ENCODE measurements at regions not wholly inside any gene's neighbourhood (a gene's known extent, or its start where the extent isn't known, plus 50 kb on each side); places are given as distances from the start of the nearest gene placed in this dataset.
A peak's percentile ranks its signal among the peaks of the same experiment; 100 is the strongest.
"Not testable (repeated sequence)": the region's sequence is repeated elsewhere in the genome, so short reads cannot be mapped to it uniquely, and the experiment has no call there.

DNA sequence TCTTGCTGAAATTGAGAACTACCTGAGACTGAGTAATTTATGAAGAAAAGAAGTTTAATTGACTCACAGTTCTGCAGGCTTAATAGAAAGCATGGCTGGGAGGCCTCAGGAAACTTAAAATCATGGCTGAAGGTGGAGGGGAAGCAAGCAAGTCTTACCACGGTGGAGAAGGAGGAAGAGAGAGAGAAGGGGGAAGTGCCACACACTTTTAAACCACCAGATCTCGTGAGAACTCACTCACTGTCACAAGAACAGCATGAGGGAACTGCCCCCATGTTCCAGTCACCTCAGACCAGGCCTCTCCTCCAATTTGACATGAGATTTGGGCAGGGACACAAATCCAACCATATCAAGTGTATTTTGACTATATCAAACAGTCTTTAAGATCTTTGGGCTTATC lies 668.3 kb downstream of the SLCO4C1 start:
- H2AK5ac ChIP-seq (ENCODE audit: low read depth, low read length); H3K9ac ChIP-seq (ENCODE audit: low read depth, low read length, poor library complexity); H3K27ac ChIP-seq (replicated peaks; ENCODE audit: low read length); H2BK120ac ChIP-seq (ENCODE audit: low read depth, low read length); H3K79me1 ChIP-seq (ENCODE audit: low read depth, low read length); H3K4ac ChIP-seq (ENCODE audit: low read length); H4K8ac ChIP-seq (ENCODE audit: low read depth, low read length); H2BK5ac ChIP-seq (ENCODE audit: low read length); DNase-seq (ENCODE audit: low spot score); H4K91ac ChIP-seq (ENCODE audit: low read depth, low read length, poor library complexity); H3K14ac ChIP-seq (ENCODE audit: low read length); H3K36me3 ChIP-seq (replicated peaks in 1 of 2; ENCODE audit: control insufficient read depth in 2 of 2, insufficient read depth in 2 of 2, low read length in 2 of 2); H3K4me2 ChIP-seq (ENCODE audit: insufficient read depth, low read length, poor library complexity, severe bottlenecking); H3K4me1 ChIP-seq (ENCODE audit: control insufficient read depth in 2 of 2, insufficient read depth in 1 of 2, low read depth in 1 of 2, low read length in 2 of 2); H2BK12ac ChIP-seq (ENCODE audit: low read length); H3K27me3 ChIP-seq (ENCODE audit: control insufficient read depth in 3 of 3, insufficient read depth in 3 of 3, low read depth in 1 of 3, low read length in 3 of 3); H3K4me3 ChIP-seq (ENCODE audit: low read length in 2 of 2); H3K18ac ChIP-seq (ENCODE audit: low read length); H2BK15ac ChIP-seq (ENCODE audit: low read length); H3K23ac ChIP-seq (ENCODE audit: low read depth, low read length, poor library complexity): not testable (repeated sequence)
- WGBS, 2 donors (ENCODE audit: extremely low coverage in 2 of 2, insufficient read length in 2 of 2, insufficient replicate concordance in 1 of 2): no CpG with 5 or more reads among the region's 2 CpGs
- peaks cover 3 to 12% of the 10 kb centered on the region in 2 donors for H3K9me3 ChIP-seq (replicated peaks in 1 of 2; ENCODE audit: control insufficient read depth in 2 of 2, insufficient read depth in 1 of 2, low read depth in 1 of 2, low read length in 2 of 2)
- H2AFZ ChIP-seq (ENCODE audit: low read length): peak overlapping the region; percentile 37

DNA sequence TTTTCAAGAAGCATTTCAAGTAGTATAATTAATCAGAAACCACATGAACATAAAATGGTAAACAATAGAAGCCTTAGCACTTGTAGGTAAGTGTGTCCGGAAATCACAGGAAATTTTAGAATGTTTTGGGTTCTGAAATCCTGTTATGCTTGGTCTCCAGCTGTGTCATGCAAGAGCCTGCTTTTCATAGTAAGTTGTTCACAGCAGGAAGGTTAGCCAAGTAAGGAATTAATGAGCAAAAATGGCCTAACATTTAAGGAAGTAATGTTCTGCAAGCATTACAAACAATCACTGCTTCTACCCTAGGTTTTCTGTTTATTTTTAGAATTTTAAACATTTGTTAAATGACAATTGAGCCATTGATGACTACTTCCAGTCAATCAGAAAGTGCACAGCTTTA lies 669.5 kb downstream of the SLCO4C1 start:
- Histone ChIP-seq H2BK5ac (ENCODE audit: low read length) (no peak overlapping the region), H2BK12ac (ENCODE audit: low read length) (no peak overlapping the region), H2AFZ (ENCODE audit: low read length) (peak overlapping the region; percentile 10), H4K8ac (ENCODE audit: low read depth, low read length) (no peak overlapping the region), H3K9me3 (replicated peaks in 1 of 2; ENCODE audit: control insufficient read depth in 2 of 2, insufficient read depth in 1 of 2, low read depth in 1 of 2, low read length in 2 of 2) (peaks cover 0 to under 1% of the 10 kb centered on the region in 2 donors), H3K4me1 (ENCODE audit: control insufficient read depth in 2 of 2, insufficient read depth in 1 of 2, low read depth in 1 of 2, low read length in 2 of 2) (peaks cover 0 to 4% of the 10 kb centered on the region in 2 donors), H3K36me3 (replicated peaks in 1 of 2; ENCODE audit: control insufficient read depth in 2 of 2, insufficient read depth in 2 of 2, low read length in 2 of 2) (no peaks in the 10 kb centered on the region), H2BK15ac (ENCODE audit: low read length) (no peak overlapping the region), H2AK5ac (ENCODE audit: low read depth, low read length) (no peak overlapping the region), H3K27ac (replicated peaks; ENCODE audit: low read length) (no peak overlapping the region), H3K23ac (ENCODE audit: low read depth, low read length, poor library complexity) (no peak overlapping the region), H3K27me3 (ENCODE audit: control insufficient read depth in 3 of 3, insufficient read depth in 3 of 3, low read depth in 1 of 3, low read length in 3 of 3) (no peaks in the 10 kb centered on the region), H2BK120ac (ENCODE audit: low read depth, low read length) (no peak overlapping the region), H3K4me3 (ENCODE audit: low read length in 2 of 2) (no peak overlapping the region), H3K9ac (ENCODE audit: low read depth, low read length, poor library complexity) (no peak overlapping the region), H3K14ac (ENCODE audit: low read length) (no peak overlapping the region), H4K91ac (ENCODE audit: low read depth, low read length, poor library complexity) (no peak overlapping the region), H3K4ac (ENCODE audit: low read length) (no peak overlapping the region), H3K18ac (ENCODE audit: low read length) (no peak overlapping the region), H3K79me1 (ENCODE audit: low read depth, low read length) (no peaks in the 10 kb centered on the region), H3K4me2 (ENCODE audit: insufficient read depth, low read length, poor library complexity, severe bottlenecking) (no peak overlapping the region)
- peak; percentile 14 for DNase-seq (ENCODE audit: low spot score)
- WGBS, 2 donors (ENCODE audit: extremely low coverage in 2 of 2, insufficient read length in 2 of 2, insufficient replicate concordance in 1 of 2): no CpG with 5 or more reads among the region's 1 CpG

DNA sequence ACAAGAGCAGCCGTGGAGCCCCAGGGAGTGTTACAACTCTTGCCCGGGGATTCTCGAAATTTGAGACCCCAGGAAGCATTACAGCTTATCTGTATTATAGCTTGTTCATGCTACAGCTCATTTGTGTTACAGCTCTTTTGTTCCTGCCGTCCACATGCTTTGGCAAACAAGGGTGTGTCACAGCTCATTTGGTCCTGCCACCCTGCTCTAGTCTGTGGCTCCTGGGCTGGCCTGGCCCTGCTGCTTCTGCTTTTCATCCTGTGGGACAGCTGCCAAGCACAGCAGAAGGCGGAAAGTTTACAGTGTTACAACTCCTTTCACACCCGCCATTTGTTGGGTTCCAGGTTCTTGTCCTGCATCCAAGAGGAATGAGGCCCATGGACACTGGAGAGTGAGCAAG lies 685.0 kb downstream of the SLCO4C1 start:
- no peak for DNase-seq (ENCODE audit: low spot score)
- Histone ChIP-seq H2AFZ (ENCODE audit: low read length) (peak overlapping the region; percentile 61), H4K91ac (ENCODE audit: low read depth, low read length, poor library complexity) (no peak overlapping the region), H3K9ac (ENCODE audit: low read depth, low read length, poor library complexity) (no peak overlapping the region), H3K36me3 (replicated peaks in 1 of 2; ENCODE audit: control insufficient read depth in 2 of 2, insufficient read depth in 2 of 2, low read length in 2 of 2) (no peaks in the 10 kb centered on the region), H4K8ac (ENCODE audit: low read depth, low read length) (no peak overlapping the region), H3K18ac (ENCODE audit: low read length) (no peak overlapping the region), H2BK5ac (ENCODE audit: low read length) (no peak overlapping the region), H2BK12ac (ENCODE audit: low read length) (no peak overlapping the region), H3K23ac (ENCODE audit: low read depth, low read length, poor library complexity) (no peak overlapping the region), H3K4ac (ENCODE audit: low read length) (no peak overlapping the region), H3K27ac (replicated peaks; ENCODE audit: low read length) (no peak overlapping the region), H3K4me3 (ENCODE audit: low read length in 2 of 2) (no peak overlapping the region), H2AK5ac (ENCODE audit: low read depth, low read length) (no peak overlapping the region), H3K4me1 (ENCODE audit: control insufficient read depth in 2 of 2, insufficient read depth in 1 of 2, low read depth in 1 of 2, low read length in 2 of 2) (peaks cover 0 to 12% of the 10 kb centered on the region in 2 donors), H3K4me2 (ENCODE audit: insufficient read depth, low read length, poor library complexity, severe bottlenecking) (no peak overlapping the region), H3K27me3 (ENCODE audit: control insufficient read depth in 3 of 3, insufficient read depth in 3 of 3, low read depth in 1 of 3, low read length in 3 of 3) (no peaks in the 10 kb centered on the region), H3K9me3 (replicated peaks in 1 of 2; ENCODE audit: control insufficient read depth in 2 of 2, insufficient read depth in 1 of 2, low read depth in 1 of 2, low read length in 2 of 2) (no peaks in the 10 kb centered on the region), H3K14ac (ENCODE audit: low read length) (no peak overlapping the region), H2BK15ac (ENCODE audit: low read length) (no peak overlapping the region), H3K79me1 (ENCODE audit: low read depth, low read length) (no peaks in the 10 kb centered on the region), H2BK120ac (ENCODE audit: low read depth, low read length) (no peak overlapping the region)
- WGBS, 2 donors (ENCODE audit: extremely low coverage in 2 of 2, insufficient read length in 2 of 2, insufficient replicate concordance in 1 of 2): no CpG with 5 or more reads among the region's 6 CpGs

DNA sequence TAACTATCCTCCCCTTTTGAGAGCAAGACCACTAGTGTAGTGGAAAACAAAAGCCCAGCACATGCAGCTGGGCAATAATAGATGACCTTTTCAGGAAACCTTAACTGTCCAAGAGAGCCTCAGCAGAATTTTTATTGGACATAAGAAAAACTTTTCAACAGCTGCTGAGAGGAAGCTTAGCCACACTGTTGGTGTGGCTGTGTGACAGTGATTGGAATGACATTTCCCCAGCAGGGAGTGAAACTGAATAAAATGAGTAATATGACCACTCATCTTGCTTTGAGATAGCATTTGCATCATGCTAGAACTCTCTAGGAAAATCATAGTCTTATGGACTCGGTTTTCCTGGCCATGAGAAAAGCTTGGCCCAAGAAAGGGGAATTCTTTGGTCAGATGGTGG lies 687.8 kb downstream of the SLCO4C1 start:
- no CpG with 5 or more reads among the region's 1 CpG for WGBS, 2 donors (ENCODE audit: extremely low coverage in 2 of 2, insufficient read length in 2 of 2, insufficient replicate concordance in 1 of 2)

More for the DNA sequence above, 687.8 kb downstream of the SLCO4C1 start:
- Histone ChIP-seq H2BK12ac (ENCODE audit: low read length) (no peak overlapping the region), H2AFZ (ENCODE audit: low read length) (peak overlapping the region; percentile 42), H3K36me3 (replicated peaks in 1 of 2; ENCODE audit: control insufficient read depth in 2 of 2, insufficient read depth in 2 of 2, low read length in 2 of 2) (no peaks in the 10 kb centered on the region), H3K18ac (ENCODE audit: low read length) (no peak overlapping the region), H3K4me2 (ENCODE audit: insufficient read depth, low read length, poor library complexity, severe bottlenecking) (no peak overlapping the region), H3K4me3 (ENCODE audit: low read length in 2 of 2) (no peak overlapping the region), H4K91ac (ENCODE audit: low read depth, low read length, poor library complexity) (no peak overlapping the region), H3K27me3 (ENCODE audit: control insufficient read depth in 3 of 3, insufficient read depth in 3 of 3, low read depth in 1 of 3, low read length in 3 of 3) (no peaks in the 10 kb centered on the region), H3K9me3 (replicated peaks in 1 of 2; ENCODE audit: control insufficient read depth in 2 of 2, insufficient read depth in 1 of 2, low read depth in 1 of 2, low read length in 2 of 2) (no peaks in the 10 kb centered on the region), H2BK15ac (ENCODE audit: low read length) (no peak overlapping the region), H3K79me1 (ENCODE audit: low read depth, low read length) (no peaks in the 10 kb centered on the region), H4K8ac (ENCODE audit: low read depth, low read length) (no peak overlapping the region), H2BK5ac (ENCODE audit: low read length) (no peak overlapping the region), H3K14ac (ENCODE audit: low read length) (no peak overlapping the region), H3K4ac (ENCODE audit: low read length) (no peak overlapping the region), H3K9ac (ENCODE audit: low read depth, low read length, poor library complexity) (no peak overlapping the region), H3K27ac (replicated peaks; ENCODE audit: low read length) (no peak overlapping the region), H3K4me1 (ENCODE audit: control insufficient read depth in 2 of 2, insufficient read depth in 1 of 2, low read depth in 1 of 2, low read length in 2 of 2) (peaks cover 0 to 12% of the 10 kb centered on the region in 2 donors), H2BK120ac (ENCODE audit: low read depth, low read length) (no peak overlapping the region), H3K23ac (ENCODE audit: low read depth, low read length, poor library complexity) (no peak overlapping the region), H2AK5ac (ENCODE audit: low read depth, low read length) (no peak overlapping the region)
- no peak for DNase-seq (ENCODE audit: low spot score)
